ENCODE measurements at regions not wholly inside any gene's neighbourhood (a gene's known extent, or its start where the extent isn't known, plus 50 kb on each side); places are given as distances from the start of the nearest gene placed in this dataset.

- no peak overlapping the region for H3K27ac ChIP-seq (ENCODE audit: low read depth in 2 of 2, low read length in 2 of 2)
- intact Hi-C loops (cut with DNase I) = no loop called here
- no peak overlapping the region for H3K4me3 ChIP-seq (ENCODE audit: low read length in 3 of 3)
- H3K9ac ChIP-seq (ENCODE audit: low read length in 3 of 3) = no peak overlapping the region
- no peaks in the 10 kb centered on the region for H3K27me3 ChIP-seq (ENCODE audit: control insufficient read depth, insufficient read depth, low read length)
- H3K4me1 ChIP-seq (ENCODE audit: control insufficient read depth in 2 of 3, insufficient read depth in 2 of 3, low read depth in 1 of 3, low read length in 3 of 3) = no peaks in the 10 kb centered on the region
- H3K36me3 ChIP-seq (ENCODE audit: control insufficient read depth in 2 of 3, insufficient read depth in 3 of 3, low read length in 3 of 3) = no peaks in the 10 kb centered on the region
- DNase-seq = peak in 3 of 5 donors; percentile 26 to 54 (median 37)
- H3K9me3 ChIP-seq (ENCODE audit: control insufficient read depth in 2 of 3, insufficient read depth in 1 of 3, low read length in 3 of 3) = no peaks in the 10 kb centered on the region
- TF ChIP-seq CTCF (IDR thresholded peaks at IDR 0.05; ENCODE audit: borderline replicate concordance, extremely low read depth, insufficient read depth) = no peak
- no peak for FAIRE-seq
These were observed 171.7 kb downstream of the C3orf38 start for GRCh38 chr3:88321363-88322050.

- H3K27me3 ChIP-seq (ENCODE audit: control insufficient read depth, insufficient read depth, low read length) = no peaks in the 10 kb centered on the region
- FAIRE-seq (no peak), DNase-seq (no peak)
- H3K36me3 ChIP-seq (ENCODE audit: control insufficient read depth in 2 of 3, insufficient read depth in 3 of 3, low read length in 3 of 3) = no peaks in the 10 kb centered on the region
- intact Hi-C loops (cut with DNase I) = no loop called here
- TF ChIP-seq CTCF (IDR thresholded peaks at IDR 0.05; ENCODE audit: borderline replicate concordance, extremely low read depth, insufficient read depth) = no peak
- H3K9me3 ChIP-seq (ENCODE audit: control insufficient read depth in 2 of 3, insufficient read depth in 1 of 3, low read length in 3 of 3) = no peaks in the 10 kb centered on the region
- no peak overlapping the region for H3K27ac ChIP-seq (ENCODE audit: low read depth in 2 of 2, low read length in 2 of 2)
- H3K4me3 ChIP-seq (ENCODE audit: low read length in 3 of 3) = no peak overlapping the region
- H3K4me1 ChIP-seq (ENCODE audit: control insufficient read depth in 2 of 3, insufficient read depth in 2 of 3, low read depth in 1 of 3, low read length in 3 of 3) = no peaks in the 10 kb centered on the region
- H3K9ac ChIP-seq (ENCODE audit: low read length in 3 of 3) = no peak overlapping the region
These were observed 175.0 kb downstream of the C3orf38 start for GRCh38 chr3:88324788-88325187.

- H3K4me3 ChIP-seq (ENCODE audit: low read length in 3 of 3) = no peak overlapping the region
- H3K9ac ChIP-seq (ENCODE audit: low read length in 3 of 3) = no peak overlapping the region
- no peak overlapping the region for H3K27ac ChIP-seq (ENCODE audit: low read depth in 2 of 2, low read length in 2 of 2)
- DNase-seq (no peak), FAIRE-seq (no peak)
- H3K36me3 ChIP-seq (ENCODE audit: control insufficient read depth in 2 of 3, insufficient read depth in 3 of 3, low read length in 3 of 3) = no peaks in the 10 kb centered on the region
- H3K27me3 ChIP-seq (ENCODE audit: control insufficient read depth, insufficient read depth, low read length) = no peaks in the 10 kb centered on the region
- peaks cover 0 to 3% (median 0%) of the 10 kb centered on the region in 3 donors for H3K9me3 ChIP-seq (ENCODE audit: control insufficient read depth in 2 of 3, insufficient read depth in 1 of 3, low read length in 3 of 3)
- intact Hi-C loops (cut with DNase I) = no loop called here
- no peak for TF ChIP-seq CTCF (IDR thresholded peaks at IDR 0.05; ENCODE audit: borderline replicate concordance, extremely low read depth, insufficient read depth)
- no peaks in the 10 kb centered on the region for H3K4me1 ChIP-seq (ENCODE audit: control insufficient read depth in 2 of 3, insufficient read depth in 2 of 3, low read depth in 1 of 3, low read length in 3 of 3)
These were observed 184.6 kb downstream of the C3orf38 start for GRCh38 chr3:88334187-88334868.
